Adrenal gland (tissue), 9 donors: ENCODE measurements at regions not wholly inside any gene's neighbourhood (a gene's known extent, or its start where the extent isn't known, plus 50 kb on each side); places are given as distances from the start of the nearest gene placed in this dataset.

Source experiments
- DNase-seq, 7 donors: peaks; one replicate each; pipeline ENCODE4 v3.0.0-alpha.2; 2019 to 2020
- H3K27ac ChIP-seq, 5 donors: fragments of 200-600 bp; sonication (generic) in 4 of 5; 1 replicate in 3 of 5; 2 replicates in 2 of 5; pipeline versions ENCODE4 v1.5.1 to v1.8.0; 2016 to 2020; ENCODE audit warnings: mild to moderate bottlenecking in 1 of 5
- H3K27me3 ChIP-seq: fragments of 200-600 bp; 2 replicates; pipeline ENCODE4 v1.8.0; 2021
- H3K36me3 ChIP-seq, 2 donors: fragments of 200-600 bp; replicated peaks in 1 of 2; 1 replicate in 1 of 2; 2 replicates in 1 of 2; pipeline versions ENCODE4 v1.5.1 to v1.8.0; 2018 to 2022
- H3K4me1 ChIP-seq, 2 donors: fragments of 200-600 bp; replicated peaks in 1 of 2; 1 replicate in 1 of 2; 2 replicates in 1 of 2; pipeline versions ENCODE4 v1.5.1 to v1.8.0; 2018 to 2021
- H3K4me3 ChIP-seq, 4 donors: fragments of 200-600 bp; sonication (generic) in 3 of 4; one replicate each; pipeline ENCODE4 v1.5.1; 2016 to 2018
- H3K9me3 ChIP-seq, 3 donors: fragments of 200-600 bp; sonication (generic) in 1 of 3; replicated peaks in 1 of 3; 1 replicate in 2 of 3; 2 replicates in 1 of 3; pipeline versions ENCODE4 v1.5.1 to v1.8.0; 2016 to 2021
- CTCF ChIP-seq, 6 experiments: fragments of 450-650 bp in 4 of 6; fragments of 200-600 bp in 2 of 6; sonication (generic) in 1 of 6; IDR thresholded peaks; 1 replicate in 5 of 6; 2 replicates in 1 of 6; pipeline versions ENCODE4 v1.5.1 to v1.8.0; 2016 to 2021; ENCODE audit warnings: antibody characterized with exemption in 6 of 6, mild to moderate bottlenecking in 2 of 6, moderate library complexity in 1 of 6
- POLR2A ChIP-seq, 2 donors: fragments of 450-650 bp; IDR thresholded peaks; one replicate each; pipeline ENCODE4 v1.6.1; 2017; ENCODE audit warnings: antibody characterized with exemption in 2 of 2, mild to moderate bottlenecking in 2 of 2, moderate library complexity in 1 of 2
- WGBS, 4 donors: extraction: QIAGEN DNeasy Blood & Tissue Kit in 2 of 4; methylation state at CpG; one replicate each; pipeline versions ENCODE4 v1.1.5 to v1.1.7; 2013 to 2017; 5-methylcytosine and 5-hydroxymethylcytosine counted together
- intact Hi-C, 2 donors: fragments of 100-400 bp; cut with DNase I; formaldehyde crosslinking; loops; one replicate each; pipeline versions ENCODE4 v1.14.1 to v1.15.0; 2022 to 2023
- donor health status: healthy with polysubstance abuse.
- donor health status: Bipolar disorder and iron deficiency.
- donor health status: DM: yes; HTN: yes; CAD: no.
- donor health status: DM: no; HTN: no; CAD: no.
- donor health status: DM: no; HTN: no; CAD: no.

GRCh38 chr16:87201790-87202189 is 115.4 kb downstream of the C16orf95 start:
- 87 to 89% (median 88%) methylated on average over 2 of the region's 2 CpGs for WGBS, 4 donors
- TF ChIP-seq POLR2A (IDR thresholded peaks at IDR 0.05) (no peak), CTCF (IDR thresholded peaks at IDR 0.05) (no peak)
- intact Hi-C loops, result no loop called here

GRCh38 chr16:87202346-87202745 is 114.8 kb downstream of the C16orf95 start:
- WGBS, 4 donors, result 67 to 89% (median 71%) methylated on average over 4 of the region's 4 CpGs
- Histone ChIP-seq H3K4me3 (no peak overlapping the region), H3K36me3 (no peaks in the 10 kb centered on the region), H3K27ac (peak overlapping the region in 2 of 5 donors; percentile 45 to 66), H3K4me1 (peaks cover 0 to 5% of the 10 kb centered on the region in 2 donors), H3K9me3 (no peaks in the 10 kb centered on the region), H3K27me3 (no peaks in the 10 kb centered on the region)
- TF ChIP-seq POLR2A (IDR thresholded peaks at IDR 0.05) (no peak), CTCF (IDR thresholded peaks at IDR 0.05) (no peak)
- intact Hi-C loops, result no loop called here
- no peak for DNase-seq

More at GRCh38 chr16:87201790-87202189, 115.4 kb downstream of the C16orf95 start:
- H3K27me3 ChIP-seq, result no peaks in the 10 kb centered on the region
- peak overlapping the region in 2 of 5 donors; percentile 45 to 66 for H3K27ac ChIP-seq
- H3K4me3 ChIP-seq, result no peak overlapping the region
- no peak for DNase-seq
- H3K4me1 ChIP-seq, result peaks cover 0 to 5% of the 10 kb centered on the region in 2 donors
- no peaks in the 10 kb centered on the region for H3K36me3 ChIP-seq
- no peaks in the 10 kb centered on the region for H3K9me3 ChIP-seq

GRCh38 chr16:87203060-87203656 is 114.0 kb downstream of the C16orf95 start:
- H3K27me3 ChIP-seq, result no peaks in the 10 kb centered on the region
- WGBS, 4 donors, result 10 to 16% (median 12%) methylated on average over 6 to 11 of the region's 11 CpGs
- H3K9me3 ChIP-seq, result no peaks in the 10 kb centered on the region
- H3K27ac ChIP-seq, result peak overlapping the region in 2 of 5 donors; percentile 32 to 44
- intact Hi-C loops, result no loop called here
- DNase-seq, result peak in 6 of 7 donors; percentile 29 to 77 (median 54)
- no peak for TF ChIP-seq POLR2A (IDR thresholded peaks at IDR 0.05)
- peak; percentile 38 to 71 (median 55) for TF ChIP-seq CTCF (IDR thresholded peaks at IDR 0.05)
- no peak overlapping the region for H3K4me3 ChIP-seq
- H3K4me1 ChIP-seq, result peaks cover 0 to 5% of the 10 kb centered on the region in 2 donors
- no peaks in the 10 kb centered on the region for H3K36me3 ChIP-seq

- Histone ChIP-seq H3K4me1 (peaks cover 0 to 5% of the 10 kb centered on the region in 2 donors), H3K36me3 (no peaks in the 10 kb centered on the region), H3K9me3 (no peaks in the 10 kb centered on the region), H3K4me3 (no peak overlapping the region), H3K27ac (peak overlapping the region in 2 of 5 donors; percentile 43 to 71), H3K27me3 (no peaks in the 10 kb centered on the region)
- no peak for DNase-seq
- TF ChIP-seq POLR2A (IDR thresholded peaks at IDR 0.05), result no peak
- TF ChIP-seq CTCF (IDR thresholded peaks at IDR 0.05), result no peak
- intact Hi-C loops, result no loop called here
- WGBS, 4 donors, result 56 to 67% (median 62%) methylated on average over 14 of the region's 14 CpGs
Observed at GRCh38 chr16:87206646-87207451, 110.3 kb downstream of the C16orf95 start.
